Liver (tissue), 8 donors: ENCODE measurements at regions not wholly inside any gene's neighbourhood (a gene's known extent, or its start where the extent isn't known, plus 50 kb on each side); places are given as distances from the start of the nearest gene placed in this dataset.

Experiments used
- DNase-seq: peaks from one replicate; pipeline ENCODE4 v3.0.0-alpha.2; 2017; ENCODE audit warnings: low spot score
- H3K27ac ChIP-seq, 2 donors: one replicate each; pipeline ENCODE4 v1.7.0; 2013; ENCODE audit warnings: inconsistent platforms in 2 of 2, low read length in 2 of 2, control low read depth in 1 of 2, low read depth in 1 of 2, mild to moderate bottlenecking in 1 of 2
- H3K27me3 ChIP-seq, 4 donors: one replicate each; pipeline versions ENCODE4 v1.6.1 to v1.7.0; 2013; ENCODE audit warnings: low read length in 3 of 4, inconsistent platforms in 1 of 4, mild to moderate bottlenecking in 1 of 4, moderate library complexity in 1 of 4; ENCODE audit not compliant: control insufficient read depth in 4 of 4, insufficient read depth in 4 of 4
- H3K36me3 ChIP-seq, 4 donors: one replicate each; pipeline versions ENCODE4 v1.6.1 to v1.7.0; 2013; ENCODE audit warnings: low read length in 3 of 4, mild to moderate bottlenecking in 3 of 4, low read depth in 1 of 4, moderate library complexity in 1 of 4; ENCODE audit not compliant: control insufficient read depth in 4 of 4, insufficient read depth in 3 of 4
- H3K4me1 ChIP-seq, 4 donors: one replicate each; pipeline versions ENCODE4 v1.6.1 to v1.7.0; 2013; ENCODE audit warnings: low read length in 3 of 4, mild to moderate bottlenecking in 3 of 4, moderate library complexity in 1 of 4; ENCODE audit not compliant: control insufficient read depth in 4 of 4, insufficient read depth in 4 of 4
- H3K4me3 ChIP-seq, 3 donors: one replicate each; pipeline versions ENCODE4 v1.6.1 to v1.7.0; 2013; ENCODE audit warnings: low read length in 3 of 3, control low read depth in 1 of 3, low read depth in 1 of 3, mild to moderate bottlenecking in 1 of 3
- H3K9ac ChIP-seq, 2 donors: one replicate each; pipeline ENCODE4 v1.7.0; 2013; ENCODE audit warnings: low read length in 2 of 2, mild to moderate bottlenecking in 2 of 2, moderate library complexity in 2 of 2, control low read depth in 1 of 2, low read depth in 1 of 2
- H3K9me3 ChIP-seq, 4 donors: one replicate each; pipeline versions ENCODE4 v1.6.1 to v1.7.0; 2013; ENCODE audit warnings: low read length in 3 of 4; ENCODE audit not compliant: control insufficient read depth in 4 of 4
- EGR1 ChIP-seq, 2 donors: IDR thresholded peaks; 2 replicates each; pipeline ENCODE4 v1.6.1; 2016 to 2018; ENCODE audit warnings: antibody characterized with exemption in 2 of 2, low read depth in 2 of 2
- FOXA1 ChIP-seq: IDR thresholded peaks from 2 replicates; pipeline ENCODE4 v1.6.1; 2016; ENCODE audit warnings: antibody characterized with exemption
- FOXA2 ChIP-seq: IDR thresholded peaks from 2 replicates; pipeline ENCODE4 v1.6.1; 2016; ENCODE audit warnings: antibody characterized with exemption
- GABPA ChIP-seq, 2 donors: IDR thresholded peaks in 1 of 2; conservative IDR thresholded peaks in 1 of 2; 2 replicates each; pipeline ENCODE4 v1.6.1; 2016; ENCODE audit warnings: antibody characterized with exemption in 2 of 2, mild to moderate bottlenecking in 1 of 2, moderate library complexity in 1 of 2
- HNF4A ChIP-seq, 2 donors: conservative IDR thresholded peaks; 2 replicates each; pipeline ENCODE4 v1.6.1; 2016; ENCODE audit warnings: antibody characterized with exemption in 2 of 2, mild to moderate bottlenecking in 2 of 2
- HNF4G ChIP-seq: IDR thresholded peaks from 2 replicates; pipeline ENCODE4 v1.6.1; 2016; ENCODE audit warnings: antibody characterized with exemption
- JUND ChIP-seq, 2 donors: IDR thresholded peaks; 2 replicates each; pipeline ENCODE4 v1.6.1; 2016; ENCODE audit warnings: antibody characterized with exemption in 2 of 2
- NR2F2 ChIP-seq: IDR thresholded peaks from 2 replicates; pipeline ENCODE4 v1.6.1; 2016; ENCODE audit warnings: antibody characterized with exemption
- RAD21 ChIP-seq, 2 donors: IDR thresholded peaks; 2 replicates each; pipeline ENCODE4 v1.6.1; 2016; ENCODE audit warnings: antibody characterized with exemption in 2 of 2, mild to moderate bottlenecking in 2 of 2
- RXRA ChIP-seq, 2 donors: IDR thresholded peaks; 2 replicates each; pipeline ENCODE4 v1.6.1; 2017 to 2018; ENCODE audit warnings: antibody characterized with exemption in 2 of 2, mild to moderate bottlenecking in 1 of 2
- SP1 ChIP-seq: IDR thresholded peaks from 2 replicates; pipeline ENCODE4 v1.6.1; 2018; ENCODE audit warnings: antibody characterized with exemption, mild to moderate bottlenecking
- TAF1 ChIP-seq: conservative IDR thresholded peaks from 2 replicates; pipeline ENCODE4 v1.6.1; 2016; ENCODE audit warnings: antibody characterized with exemption, mild to moderate bottlenecking
- YY1 ChIP-seq: IDR thresholded peaks from 2 replicates; pipeline ENCODE4 v1.6.1; 2016; ENCODE audit warnings: antibody characterized with exemption, mild to moderate bottlenecking
- WGBS: extraction: QIAGEN DNeasy Blood & Tissue Kit; methylation state at CpG from one replicate; pipeline ENCODE4 v1.1.7; 2013; 5-methylcytosine and 5-hydroxymethylcytosine counted together
- TF ChIP-seq, protein P1 (sequence below): IDR thresholded peaks from 2 replicates; pipeline ENCODE4 v1.6.1; 2016; ENCODE audit warnings: antibody characterized with exemption
- TF ChIP-seq, protein P2 (sequence below): IDR thresholded peaks from 2 replicates; pipeline ENCODE4 v1.6.1; 2016; ENCODE audit warnings: antibody characterized with exemption
- TF ChIP-seq, protein P3 (sequence below): IDR thresholded peaks from 2 replicates; pipeline ENCODE4 v1.6.1; 2016; ENCODE audit warnings: antibody characterized with exemption
- TF ChIP-seq, protein P4 (sequence below): IDR thresholded peaks from 2 replicates; pipeline ENCODE4 v1.6.1; 2016; ENCODE audit warnings: antibody characterized with exemption, mild to moderate bottlenecking
- TF ChIP-seq, protein P5 (sequence below): fragments of 150-350 bp; IDR thresholded peaks from 2 replicates; pipeline ENCODE4 v1.5.1; 2017; ENCODE audit warnings: improper control_type of control experiment, low read depth, low read length; ENCODE audit not compliant: missing input control
- donor health status: healthy.
- donor health status: healthy.
- donor health status: healthy.
- donor health status: healthy.
- donor health status: healthy.

DNA sequence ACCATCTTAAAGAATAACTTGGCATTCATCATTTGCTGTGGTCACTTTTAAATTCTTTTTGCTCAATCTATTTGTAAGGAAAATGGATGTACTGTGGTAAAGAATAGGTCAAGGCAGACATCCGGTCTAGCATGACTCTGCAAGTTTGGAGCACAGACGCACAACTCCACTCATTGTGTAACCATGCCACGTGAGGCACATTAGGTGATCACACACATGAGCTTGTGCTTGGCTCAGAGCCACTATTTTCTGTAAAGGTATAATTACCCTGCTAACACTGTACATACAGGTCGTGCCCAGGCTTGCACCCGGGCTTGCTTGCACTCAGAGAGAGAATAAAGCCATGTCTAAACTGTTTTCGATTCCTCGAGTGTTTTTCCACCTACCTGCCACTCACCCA is 1289.1 kb upstream of the ADGRB3 start:
- TF ChIP-seq, protein P1, sequence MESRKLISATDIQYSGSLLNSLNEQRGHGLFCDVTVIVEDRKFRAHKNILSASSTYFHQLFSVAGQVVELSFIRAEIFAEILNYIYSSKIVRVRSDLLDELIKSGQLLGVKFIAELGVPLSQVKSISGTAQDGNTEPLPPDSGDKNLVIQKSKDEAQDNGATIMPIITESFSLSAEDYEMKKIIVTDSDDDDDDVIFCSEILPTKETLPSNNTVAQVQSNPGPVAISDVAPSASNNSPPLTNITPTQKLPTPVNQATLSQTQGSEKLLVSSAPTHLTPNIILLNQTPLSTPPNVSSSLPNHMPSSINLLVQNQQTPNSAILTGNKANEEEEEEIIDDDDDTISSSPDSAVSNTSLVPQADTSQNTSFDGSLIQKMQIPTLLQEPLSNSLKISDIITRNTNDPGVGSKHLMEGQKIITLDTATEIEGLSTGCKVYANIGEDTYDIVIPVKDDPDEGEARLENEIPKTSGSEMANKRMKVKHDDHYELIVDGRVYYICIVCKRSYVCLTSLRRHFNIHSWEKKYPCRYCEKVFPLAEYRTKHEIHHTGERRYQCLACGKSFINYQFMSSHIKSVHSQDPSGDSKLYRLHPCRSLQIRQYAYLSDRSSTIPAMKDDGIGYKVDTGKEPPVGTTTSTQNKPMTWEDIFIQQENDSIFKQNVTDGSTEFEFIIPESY: no peak
- TF ChIP-seq HNF4G (no peak), RXRA (IDR thresholded peaks at IDR 0.05) (no peak), NR2F2 (no peak), HNF4A (conservative IDR thresholded peaks at IDR 0.05) (no peak), FOXA1 (no peak), GABPA (IDR thresholded peaks at IDR 0.05 in 1 of 2, conservative IDR thresholded peaks at IDR 0.05 in 1 of 2) (no peak), TAF1 (no peak), SP1 (no peak)
- TF ChIP-seq, protein P2, sequence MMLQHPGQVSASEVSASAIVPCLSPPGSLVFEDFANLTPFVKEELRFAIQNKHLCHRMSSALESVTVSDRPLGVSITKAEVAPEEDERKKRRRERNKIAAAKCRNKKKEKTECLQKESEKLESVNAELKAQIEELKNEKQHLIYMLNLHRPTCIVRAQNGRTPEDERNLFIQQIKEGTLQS: no peak
- TF ChIP-seq, protein P3, sequence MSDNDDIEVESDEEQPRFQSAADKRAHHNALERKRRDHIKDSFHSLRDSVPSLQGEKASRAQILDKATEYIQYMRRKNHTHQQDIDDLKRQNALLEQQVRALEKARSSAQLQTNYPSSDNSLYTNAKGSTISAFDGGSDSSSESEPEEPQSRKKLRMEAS: no peak
- no peak overlapping the region for H3K27ac ChIP-seq
- no peaks in the 10 kb centered on the region for H3K36me3 ChIP-seq
- 69% methylated on average over 7 of the region's 7 CpGs for WGBS
- no peak overlapping the region for H3K9ac ChIP-seq
- no peaks in the 10 kb centered on the region for H3K27me3 ChIP-seq
- no peaks in the 10 kb centered on the region for H3K4me1 ChIP-seq
- no peak for DNase-seq
- no peaks in the 10 kb centered on the region for H3K9me3 ChIP-seq
- H3K4me3 ChIP-seq: no peak overlapping the region

DNA sequence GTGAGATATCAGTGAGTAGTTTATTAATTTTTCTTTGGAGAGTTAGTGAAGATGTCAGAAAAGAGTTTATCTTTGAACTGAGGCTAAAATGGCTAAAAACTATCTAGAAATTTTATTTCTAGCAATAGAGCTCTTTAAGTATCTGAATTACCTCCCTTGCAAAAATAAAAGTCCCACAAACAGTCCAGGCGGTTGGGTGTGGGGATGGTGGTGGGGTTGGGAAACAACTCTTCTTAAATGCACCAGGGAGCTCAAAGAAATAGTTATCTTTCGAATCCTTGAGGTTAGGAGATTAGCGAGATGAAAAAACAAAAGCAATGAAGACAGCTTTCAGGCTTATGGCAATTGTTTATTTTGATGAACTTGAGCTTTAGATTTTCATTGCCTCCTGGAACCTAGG is 1299.1 kb upstream of the ADGRB3 start:
- TF ChIP-seq, protein P1: no peak
- TF ChIP-seq RAD21 (IDR thresholded peaks at IDR 0.05) (no peak), TAF1 (no peak), FOXA1 (no peak), EGR1 (IDR thresholded peaks at IDR 0.05; ENCODE audit: low read depth in 2 of 2) (no peak), NR2F2 (no peak), HNF4A (conservative IDR thresholded peaks at IDR 0.05) (no peak), GABPA (IDR thresholded peaks at IDR 0.05 in 1 of 2, conservative IDR thresholded peaks at IDR 0.05 in 1 of 2) (no peak), RXRA (IDR thresholded peaks at IDR 0.05) (no peak), YY1 (no peak), SP1 (no peak), FOXA2 (no peak), JUND (IDR thresholded peaks at IDR 0.05) (no peak), HNF4G (no peak)
- TF ChIP-seq, protein P4, sequence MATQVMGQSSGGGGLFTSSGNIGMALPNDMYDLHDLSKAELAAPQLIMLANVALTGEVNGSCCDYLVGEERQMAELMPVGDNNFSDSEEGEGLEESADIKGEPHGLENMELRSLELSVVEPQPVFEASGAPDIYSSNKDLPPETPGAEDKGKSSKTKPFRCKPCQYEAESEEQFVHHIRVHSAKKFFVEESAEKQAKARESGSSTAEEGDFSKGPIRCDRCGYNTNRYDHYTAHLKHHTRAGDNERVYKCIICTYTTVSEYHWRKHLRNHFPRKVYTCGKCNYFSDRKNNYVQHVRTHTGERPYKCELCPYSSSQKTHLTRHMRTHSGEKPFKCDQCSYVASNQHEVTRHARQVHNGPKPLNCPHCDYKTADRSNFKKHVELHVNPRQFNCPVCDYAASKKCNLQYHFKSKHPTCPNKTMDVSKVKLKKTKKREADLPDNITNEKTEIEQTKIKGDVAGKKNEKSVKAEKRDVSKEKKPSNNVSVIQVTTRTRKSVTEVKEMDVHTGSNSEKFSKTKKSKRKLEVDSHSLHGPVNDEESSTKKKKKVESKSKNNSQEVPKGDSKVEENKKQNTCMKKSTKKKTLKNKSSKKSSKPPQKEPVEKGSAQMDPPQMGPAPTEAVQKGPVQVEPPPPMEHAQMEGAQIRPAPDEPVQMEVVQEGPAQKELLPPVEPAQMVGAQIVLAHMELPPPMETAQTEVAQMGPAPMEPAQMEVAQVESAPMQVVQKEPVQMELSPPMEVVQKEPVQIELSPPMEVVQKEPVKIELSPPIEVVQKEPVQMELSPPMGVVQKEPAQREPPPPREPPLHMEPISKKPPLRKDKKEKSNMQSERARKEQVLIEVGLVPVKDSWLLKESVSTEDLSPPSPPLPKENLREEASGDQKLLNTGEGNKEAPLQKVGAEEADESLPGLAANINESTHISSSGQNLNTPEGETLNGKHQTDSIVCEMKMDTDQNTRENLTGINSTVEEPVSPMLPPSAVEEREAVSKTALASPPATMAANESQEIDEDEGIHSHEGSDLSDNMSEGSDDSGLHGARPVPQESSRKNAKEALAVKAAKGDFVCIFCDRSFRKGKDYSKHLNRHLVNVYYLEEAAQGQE: no peak
- TF ChIP-seq, protein P5, sequence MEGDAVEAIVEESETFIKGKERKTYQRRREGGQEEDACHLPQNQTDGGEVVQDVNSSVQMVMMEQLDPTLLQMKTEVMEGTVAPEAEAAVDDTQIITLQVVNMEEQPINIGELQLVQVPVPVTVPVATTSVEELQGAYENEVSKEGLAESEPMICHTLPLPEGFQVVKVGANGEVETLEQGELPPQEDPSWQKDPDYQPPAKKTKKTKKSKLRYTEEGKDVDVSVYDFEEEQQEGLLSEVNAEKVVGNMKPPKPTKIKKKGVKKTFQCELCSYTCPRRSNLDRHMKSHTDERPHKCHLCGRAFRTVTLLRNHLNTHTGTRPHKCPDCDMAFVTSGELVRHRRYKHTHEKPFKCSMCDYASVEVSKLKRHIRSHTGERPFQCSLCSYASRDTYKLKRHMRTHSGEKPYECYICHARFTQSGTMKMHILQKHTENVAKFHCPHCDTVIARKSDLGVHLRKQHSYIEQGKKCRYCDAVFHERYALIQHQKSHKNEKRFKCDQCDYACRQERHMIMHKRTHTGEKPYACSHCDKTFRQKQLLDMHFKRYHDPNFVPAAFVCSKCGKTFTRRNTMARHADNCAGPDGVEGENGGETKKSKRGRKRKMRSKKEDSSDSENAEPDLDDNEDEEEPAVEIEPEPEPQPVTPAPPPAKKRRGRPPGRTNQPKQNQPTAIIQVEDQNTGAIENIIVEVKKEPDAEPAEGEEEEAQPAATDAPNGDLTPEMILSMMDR: no peak
- TF ChIP-seq, protein P2: no peak
- TF ChIP-seq, protein P3: no peak
- Histone ChIP-seq H3K27ac (no peak overlapping the region), H3K4me3 (no peak overlapping the region), H3K36me3 (no peaks in the 10 kb centered on the region), H3K9ac (no peak overlapping the region), H3K27me3 (no peaks in the 10 kb centered on the region), H3K4me1 (no peaks in the 10 kb centered on the region), H3K9me3 (no peaks in the 10 kb centered on the region)
- DNase-seq: no peak
- WGBS: 52% methylated on average over 3 of the region's 3 CpGs
